HG03565 (cell line): ENCODE measurements at regions not wholly inside any gene's neighbourhood (a gene's known extent, or its start where the extent isn't known, plus 50 kb on each side); places are given as distances from the start of the nearest gene placed in this dataset.
"Not testable (repeated sequence)": the region's sequence is repeated elsewhere in the genome, so short reads cannot be mapped to it uniquely, and the experiment has no call there.

ENCODE experiments used
- ATAC-seq: cut with Tn5 transposase; IDR thresholded peaks from one replicate; pipeline ENCODE4 v1.9.1; 2021; ENCODE audit warnings: mild to moderate bottlenecking, moderate library complexity; ENCODE audit not compliant: unreplicated experiment

- ATAC-seq, result no peak
Observed at GRCh38 chr3:191644291-191644690, 183.3 kb downstream of the PYDC2 start.

DNA sequence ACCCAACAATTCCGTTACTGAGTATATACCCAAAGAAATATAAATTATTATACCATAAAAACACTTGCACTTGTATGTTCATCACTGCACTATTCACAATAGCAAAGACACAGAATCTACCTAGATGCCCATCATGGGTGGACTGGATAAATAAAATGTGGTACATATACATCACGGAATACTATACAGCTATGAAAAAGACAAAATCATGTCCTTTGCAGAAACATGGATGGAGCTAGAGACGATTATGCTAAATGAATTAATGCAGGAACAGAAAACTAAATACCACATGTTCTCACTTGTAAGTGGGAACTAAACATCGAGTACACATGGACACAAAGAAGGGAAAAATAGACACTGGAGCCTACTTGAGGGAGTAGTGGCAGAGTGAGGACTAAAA is 185.3 kb downstream of the PYDC2 start:
- ATAC-seq, result no peak

DNA sequence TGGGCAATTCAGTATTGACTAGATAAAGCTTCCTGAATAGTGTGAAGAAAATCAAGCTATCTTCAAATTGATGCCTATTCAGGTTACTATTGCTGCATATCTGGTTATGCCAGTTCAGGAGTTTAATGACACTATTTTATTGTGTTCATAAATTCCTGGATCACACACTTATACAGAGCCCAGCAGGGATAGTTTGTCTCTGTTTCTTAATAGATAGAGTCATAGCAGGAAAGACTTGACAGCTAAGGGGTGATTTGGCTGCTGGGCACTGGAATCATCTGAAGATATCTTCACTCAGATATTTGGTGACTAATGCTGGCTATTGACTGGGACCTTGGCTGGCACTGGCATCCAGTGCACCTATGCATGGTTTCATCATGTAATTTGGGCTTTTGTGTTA is 187.8 kb downstream of the PYDC2 start:
- ATAC-seq, result no peak

DNA sequence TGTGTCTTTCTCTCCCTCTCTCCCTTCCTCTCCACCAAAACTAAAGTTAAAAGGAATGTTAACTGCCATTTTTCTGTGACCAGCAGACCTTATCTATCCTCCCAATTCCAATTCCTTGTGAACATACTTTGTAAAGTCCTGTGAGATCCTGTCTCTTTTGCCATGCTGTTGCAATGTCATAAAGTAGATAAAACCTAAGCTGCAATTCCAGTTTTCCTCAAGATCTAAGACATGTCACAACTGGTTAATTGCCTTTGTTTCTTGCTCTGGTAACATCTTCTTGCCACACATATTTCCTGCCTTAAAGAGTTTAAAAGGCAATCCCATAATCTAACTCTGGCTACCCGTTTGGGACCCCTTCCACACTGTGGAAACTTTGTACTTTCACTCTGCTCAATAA is 188.7 kb downstream of the PYDC2 start:
- no peak for ATAC-seq

DNA sequence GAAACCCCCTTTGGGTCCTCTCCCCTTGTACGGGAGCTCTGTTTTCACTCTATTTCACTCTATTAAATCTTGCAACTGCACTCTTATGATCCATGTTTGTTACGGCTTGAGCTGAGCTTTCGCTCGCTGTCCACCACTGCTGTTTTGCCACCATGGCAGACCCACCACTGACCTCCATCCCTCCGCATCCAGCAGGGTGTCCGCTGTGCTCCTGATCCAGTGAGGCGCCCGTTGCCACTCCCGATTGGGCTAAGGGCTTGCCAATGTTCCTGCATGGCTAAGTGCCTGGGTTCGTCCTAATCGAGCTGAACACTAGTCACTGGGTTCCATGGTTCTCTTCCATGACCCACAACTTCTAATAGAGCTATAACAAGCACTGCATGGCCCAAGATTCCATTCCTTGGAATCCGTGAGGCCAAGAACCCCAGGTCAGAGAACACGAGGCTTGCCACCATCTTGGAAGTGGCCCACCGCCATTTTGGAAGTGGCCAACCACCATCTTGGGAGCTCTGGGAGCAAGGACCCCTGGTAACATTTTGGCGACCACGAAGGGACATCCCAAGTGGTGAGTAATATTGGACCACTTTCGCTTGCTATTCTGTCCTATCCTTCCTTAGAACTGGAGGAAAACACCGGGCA is 197.9 kb downstream of the PYDC2 start:
- ATAC-seq, result not testable (repeated sequence)

GRCh38 chr3:191662150-191662549 is 201.2 kb downstream of the PYDC2 start:
- ATAC-seq, result not testable (repeated sequence)

DNA sequence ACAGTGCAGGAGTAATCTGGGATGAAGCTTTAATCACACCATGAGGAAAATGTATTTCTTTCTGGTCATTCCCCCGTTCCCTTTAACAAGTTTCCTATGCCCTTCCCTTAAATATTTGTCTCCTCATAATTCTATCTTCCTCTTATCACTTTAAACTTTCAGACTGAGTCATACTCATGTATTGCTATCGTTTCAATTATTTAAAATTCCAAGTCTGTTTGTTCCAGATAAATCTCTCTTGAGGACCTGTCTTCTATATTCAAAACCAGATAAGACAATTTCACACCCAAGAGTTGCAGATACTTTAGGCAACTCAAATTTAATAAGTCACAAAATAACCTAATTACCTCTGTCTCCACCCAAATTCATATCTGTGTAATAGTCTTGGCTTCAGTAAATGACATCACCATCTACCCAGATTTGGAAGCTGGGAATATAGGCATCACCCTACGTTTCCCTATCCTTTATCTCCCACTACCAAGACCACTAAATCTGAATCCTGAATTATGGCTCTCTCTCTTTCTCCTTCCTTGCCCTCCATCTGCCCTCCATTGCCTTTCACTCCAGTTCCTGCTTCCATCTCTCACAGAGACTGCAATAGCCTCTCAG is 220.1 kb downstream of the PYDC2 start:
- no peak for ATAC-seq

DNA sequence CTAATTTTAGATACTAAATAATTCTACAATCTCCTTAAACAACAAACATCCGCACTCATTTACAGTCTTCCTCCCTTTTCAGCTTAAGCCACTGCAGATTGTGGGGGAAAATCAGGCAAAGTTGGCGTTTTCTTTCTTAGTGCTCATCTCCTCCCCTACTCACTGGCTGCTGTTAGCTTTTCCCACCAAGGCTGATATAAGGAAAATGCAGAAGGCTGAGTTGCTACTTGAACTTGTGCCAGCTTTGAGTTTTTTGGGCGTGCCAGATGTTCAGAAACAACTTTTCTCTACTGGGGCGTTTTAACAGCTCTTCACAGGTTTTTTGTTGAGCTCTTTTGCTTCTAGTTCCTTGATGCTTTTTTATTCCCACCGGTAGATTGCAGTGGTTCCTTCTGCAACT is 222.0 kb downstream of the PYDC2 start:
- ATAC-seq, result no peak

DNA sequence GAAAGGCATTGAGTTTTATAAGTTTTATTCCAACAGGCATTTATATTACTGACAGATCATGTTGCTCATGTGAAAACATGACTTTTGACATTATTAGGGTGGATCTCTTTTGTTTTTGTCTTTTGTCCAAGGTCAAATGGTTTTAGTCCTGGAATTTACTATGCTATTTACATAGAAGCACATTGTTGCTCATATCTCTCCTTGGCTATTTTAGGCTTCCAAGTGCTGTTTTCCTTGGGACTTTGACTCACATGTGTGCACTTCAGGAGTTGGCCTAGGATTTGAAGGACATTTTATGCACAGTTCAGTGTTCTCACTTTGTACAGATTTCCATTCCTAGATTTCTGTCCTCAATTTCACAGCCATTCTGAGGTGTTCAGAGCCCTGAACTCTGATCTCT is 225.7 kb downstream of the PYDC2 start:
- ATAC-seq, result no peak

- ATAC-seq, result no peak
Observed at GRCh38 chr3:191688756-191689433, 227.9 kb downstream of the PYDC2 start.

GRCh38 chr3:191691184-191691583 is 230.2 kb downstream of the PYDC2 start:
- ATAC-seq, result not testable (repeated sequence)

DNA sequence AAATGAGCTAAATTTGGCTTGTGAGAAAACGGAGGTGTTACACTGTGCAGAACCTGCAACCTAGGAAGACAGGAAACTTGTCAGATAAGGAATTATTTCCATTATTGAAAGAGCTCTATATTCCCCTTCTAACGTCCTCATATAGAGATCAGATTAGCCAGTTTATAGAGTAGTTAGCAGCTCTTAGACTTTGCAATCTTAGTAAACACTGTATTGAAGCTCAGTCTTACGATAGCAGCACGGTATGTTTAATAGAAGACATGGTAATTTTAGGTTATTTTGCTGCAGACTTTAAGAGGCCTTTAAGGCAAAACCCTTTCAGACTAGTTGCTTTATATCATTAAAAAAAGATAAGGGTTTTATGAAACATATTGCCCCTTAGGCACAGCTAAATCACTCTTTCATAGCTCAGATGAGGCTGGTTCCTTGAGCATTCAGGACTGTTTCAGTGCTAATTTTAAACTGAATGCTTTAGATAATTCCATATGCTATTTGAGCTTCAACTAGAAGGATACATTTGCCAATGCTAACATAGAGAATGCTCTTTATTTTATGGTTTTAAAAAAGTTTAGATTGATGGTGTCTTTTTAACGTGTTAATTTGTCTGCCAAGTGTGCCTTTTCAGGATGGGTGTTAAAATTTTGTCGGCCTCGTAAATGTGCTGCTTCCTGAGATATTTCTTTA is 234.3 kb downstream of the PYDC2 start:
- ATAC-seq, result no peak

DNA sequence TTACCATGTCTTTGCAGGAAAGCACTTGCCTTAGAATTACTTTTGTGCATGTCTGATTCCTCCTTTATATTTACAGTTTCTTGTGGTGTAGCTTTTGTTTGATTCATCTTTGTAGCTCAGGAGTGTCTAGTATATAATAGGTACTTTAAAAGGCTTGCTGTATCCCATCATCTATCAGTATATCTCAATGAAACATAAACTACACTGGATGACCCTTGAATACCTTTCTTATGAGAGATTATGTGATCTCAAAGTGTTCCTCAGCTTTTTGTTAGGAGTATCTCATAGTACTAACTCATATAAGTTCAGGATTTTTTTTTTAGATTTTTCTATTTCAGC is 234.8 kb downstream of the PYDC2 start:
- ATAC-seq, result no peak

GRCh38 chr3:191696348-191696747 is 235.4 kb downstream of the PYDC2 start:
- no peak for ATAC-seq

DNA sequence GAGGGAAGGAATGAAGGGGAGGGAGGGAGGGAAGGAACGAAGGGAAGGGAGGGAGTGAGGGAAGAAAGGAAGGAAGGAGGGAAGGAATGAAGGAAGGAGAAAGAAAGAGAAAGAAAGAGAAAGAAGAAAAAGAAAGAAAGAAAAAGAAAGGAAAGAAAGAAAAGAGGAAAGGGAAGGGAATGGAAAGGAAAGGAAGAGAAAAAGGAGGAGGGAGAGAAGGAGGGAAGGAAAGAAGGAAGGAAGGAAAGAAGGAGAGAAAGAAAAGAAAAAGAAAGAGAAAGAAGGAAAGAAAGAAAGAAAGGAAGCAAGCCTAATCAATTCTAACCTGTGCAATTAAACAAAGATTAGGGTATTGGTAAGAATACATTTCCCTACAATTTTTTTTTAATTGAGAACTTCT is 238.6 kb downstream of the PYDC2 start:
- ATAC-seq, result no peak

DNA sequence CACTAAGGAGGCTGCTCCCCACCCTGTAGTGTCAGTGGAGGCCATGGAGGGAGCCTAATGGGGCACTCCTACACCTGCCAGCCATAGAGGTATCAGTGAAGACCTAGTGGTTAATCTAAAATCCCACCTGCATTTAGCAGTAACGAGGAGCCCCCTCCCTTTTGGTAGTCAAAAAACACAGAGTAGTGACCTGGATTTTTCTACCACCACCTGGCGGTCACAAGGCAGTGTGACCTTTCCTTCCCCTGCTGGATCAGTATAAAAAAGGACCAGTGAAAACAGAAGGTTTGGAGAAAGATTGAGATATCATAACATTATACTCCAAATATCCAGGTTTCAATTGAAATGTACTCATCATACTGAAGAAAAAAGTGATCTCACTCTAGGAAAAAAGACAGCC is 241.2 kb downstream of the PYDC2 start:
- ATAC-seq, result no peak

- ATAC-seq, result no peak
Observed at GRCh38 chr3:191707817-191708216, 246.9 kb downstream of the PYDC2 start.

DNA sequence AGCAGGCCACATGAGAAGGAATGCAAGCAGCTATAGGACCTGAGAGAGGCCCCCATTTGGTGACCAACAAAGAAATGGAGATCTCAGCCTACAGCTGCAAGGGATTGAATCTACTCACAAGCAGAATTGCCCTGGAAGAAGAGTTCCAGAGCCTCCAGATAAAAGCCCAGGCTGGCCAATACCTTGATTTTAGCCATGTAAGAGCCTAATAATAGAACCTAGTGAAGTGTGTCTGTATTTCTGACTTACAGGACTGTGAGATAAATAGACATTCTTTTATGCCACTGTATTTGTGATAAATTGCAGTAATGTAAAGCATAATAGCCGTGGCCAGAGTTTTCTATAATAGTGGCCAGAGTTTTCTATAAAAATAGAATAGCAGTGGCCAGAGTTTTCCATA is 254.6 kb downstream of the PYDC2 start:
- ATAC-seq, result no peak

GRCh38 chr3:191721390-191721861 is 260.5 kb downstream of the PYDC2 start:
- no peak for ATAC-seq

GRCh38 chr3:191721990-191722389 is 261.0 kb downstream of the PYDC2 start:
- no peak for ATAC-seq

GRCh38 chr3:191727338-191727737 is 266.4 kb downstream of the PYDC2 start:
- ATAC-seq, result no peak

- no peak for ATAC-seq
Observed at GRCh38 chr3:191728186-191728585, 267.2 kb downstream of the PYDC2 start.
